Lower lobe of right lung (tissue), 2 donors: ENCODE measurements at regions not wholly inside any gene's neighbourhood (a gene's known extent, or its start where the extent isn't known, plus 50 kb on each side); places are given as distances from the start of the nearest gene placed in this dataset.

ENCODE experiments used
- ATAC-seq, 2 donors: fragments of 200-7000 bp; cut with Tn5 transposase; one replicate each; pipeline ENCODE4 v1.9.1; 2020 to 2022; ENCODE audit warnings: mild to moderate bottlenecking in 2 of 2, moderate library complexity in 2 of 2
- DNase-seq: peaks from one replicate; pipeline ENCODE4 v3.0.0-alpha.2; 2020
- H3K27ac ChIP-seq: fragments of 200-600 bp; one replicate; pipeline ENCODE4 v1.8.0; 2022
- H3K27me3 ChIP-seq: fragments of 200-600 bp; one replicate; pipeline ENCODE4 v1.8.0; 2022; ENCODE audit warnings: low read depth
- H3K36me3 ChIP-seq: fragments of 200-600 bp; one replicate; pipeline ENCODE4 v1.8.0; 2022; ENCODE audit warnings: mild to moderate bottlenecking
- H3K4me1 ChIP-seq: fragments of 200-600 bp; one replicate; pipeline ENCODE4 v1.8.0; 2022
- H3K4me3 ChIP-seq: fragments of 200-600 bp; one replicate; pipeline ENCODE4 v1.8.0; 2022; ENCODE audit warnings: mild to moderate bottlenecking
- H3K9me3 ChIP-seq: fragments of 200-600 bp; one replicate; pipeline ENCODE4 v1.8.0; 2022
- intact Hi-C: fragments of 100-400 bp; cut with DNase I; formaldehyde crosslinking; loops from one replicate; pipeline ENCODE4 v1.11.0; 2022
- TF ChIP-seq, protein P1 (sequence below): fragments of 200-600 bp; IDR thresholded peaks from one replicate; pipeline ENCODE4 v1.8.0; 2022; ENCODE audit warnings: antibody characterized with exemption, mild to moderate bottlenecking
- donor health status: DM: no; HTN: yes; CAD: no; lungs with severe emphysema.

- Histone ChIP-seq H3K36me3 (no peaks in the 10 kb centered on the region), H3K4me1 (no peaks in the 10 kb centered on the region), H3K9me3 (no peaks in the 10 kb centered on the region), H3K4me3 (no peak overlapping the region), H3K27me3 (no peaks in the 10 kb centered on the region), H3K27ac (no peak overlapping the region)
- TF ChIP-seq, protein P1, sequence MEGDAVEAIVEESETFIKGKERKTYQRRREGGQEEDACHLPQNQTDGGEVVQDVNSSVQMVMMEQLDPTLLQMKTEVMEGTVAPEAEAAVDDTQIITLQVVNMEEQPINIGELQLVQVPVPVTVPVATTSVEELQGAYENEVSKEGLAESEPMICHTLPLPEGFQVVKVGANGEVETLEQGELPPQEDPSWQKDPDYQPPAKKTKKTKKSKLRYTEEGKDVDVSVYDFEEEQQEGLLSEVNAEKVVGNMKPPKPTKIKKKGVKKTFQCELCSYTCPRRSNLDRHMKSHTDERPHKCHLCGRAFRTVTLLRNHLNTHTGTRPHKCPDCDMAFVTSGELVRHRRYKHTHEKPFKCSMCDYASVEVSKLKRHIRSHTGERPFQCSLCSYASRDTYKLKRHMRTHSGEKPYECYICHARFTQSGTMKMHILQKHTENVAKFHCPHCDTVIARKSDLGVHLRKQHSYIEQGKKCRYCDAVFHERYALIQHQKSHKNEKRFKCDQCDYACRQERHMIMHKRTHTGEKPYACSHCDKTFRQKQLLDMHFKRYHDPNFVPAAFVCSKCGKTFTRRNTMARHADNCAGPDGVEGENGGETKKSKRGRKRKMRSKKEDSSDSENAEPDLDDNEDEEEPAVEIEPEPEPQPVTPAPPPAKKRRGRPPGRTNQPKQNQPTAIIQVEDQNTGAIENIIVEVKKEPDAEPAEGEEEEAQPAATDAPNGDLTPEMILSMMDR = no peak
- DNase-seq (no peak), ATAC-seq (no peak)
- intact Hi-C loops = no loop called here
Observed at GRCh38 chrX:57964975-57965374, 54.7 kb upstream of the ZXDA start.
